HG02884 (cell line): ENCODE measurements at regions not wholly inside any gene's neighbourhood (a gene's known extent, or its start where the extent isn't known, plus 50 kb on each side); places are given as distances from the start of the nearest gene placed in this dataset.
A peak's percentile ranks its signal among the peaks of the same experiment; 100 is the strongest.
"Not testable (repeated sequence)": the region's sequence is repeated elsewhere in the genome, so short reads cannot be mapped to it uniquely, and the experiment has no call there.

Experiments
- ATAC-seq: cut with Tn5 transposase; IDR thresholded peaks from one replicate; pipeline ENCODE4 v1.9.1; 2021; ENCODE audit warnings: mild to moderate bottlenecking, moderate library complexity; ENCODE audit not compliant: unreplicated experiment

- no peak for ATAC-seq
Measured at GRCh38 chr10:52967806-52968795, 195.5 kb upstream of the MBL2 start.

GRCh38 chr10:52966904-52967303 is 194.3 kb upstream of the MBL2 start:
- no peak for ATAC-seq

- ATAC-seq: peak; percentile 99
Measured at GRCh38 chr10:52965938-52966401, 193.4 kb upstream of the MBL2 start.

GRCh38 chr10:52965509-52965908 is 192.9 kb upstream of the MBL2 start:
- ATAC-seq: no peak

GRCh38 chr10:52961323-52961722 is 188.7 kb upstream of the MBL2 start:
- ATAC-seq: no peak

GRCh38 chr10:52959810-52960209 is 187.2 kb upstream of the MBL2 start:
- no peak for ATAC-seq

- no peak for ATAC-seq
Measured at GRCh38 chr10:52956861-52957260, 184.3 kb upstream of the MBL2 start.

GRCh38 chr10:52956461-52956860 is 183.9 kb upstream of the MBL2 start:
- no peak for ATAC-seq

GRCh38 chr10:52955337-52955736 is 182.8 kb upstream of the MBL2 start:
- no peak for ATAC-seq

- no peak for ATAC-seq
Measured at GRCh38 chr10:52954407-52954806, 181.8 kb upstream of the MBL2 start.

GRCh38 chr10:52952391-52953055 is 179.9 kb upstream of the MBL2 start:
- ATAC-seq: no peak

GRCh38 chr10:52951824-52952223 is 179.2 kb upstream of the MBL2 start:
- peak; percentile 96 for ATAC-seq

- no peak for ATAC-seq
Measured at GRCh38 chr10:52950578-52950977, 178.0 kb upstream of the MBL2 start.

GRCh38 chr10:52949899-52950298 is 177.3 kb upstream of the MBL2 start:
- no peak for ATAC-seq

GRCh38 chr10:52946486-52946885 is 173.9 kb upstream of the MBL2 start:
- ATAC-seq: no peak

GRCh38 chr10:52945521-52945920 is 172.9 kb upstream of the MBL2 start:
- ATAC-seq: not testable (repeated sequence)

- no peak for ATAC-seq
Measured at GRCh38 chr10:52940921-52941320, 168.3 kb upstream of the MBL2 start.

GRCh38 chr10:52939894-52940293 is 167.3 kb upstream of the MBL2 start:
- ATAC-seq: no peak

- no peak for ATAC-seq
Measured at GRCh38 chr10:52933748-52934147, 161.2 kb upstream of the MBL2 start.

- no peak for ATAC-seq
Measured at GRCh38 chr10:52927678-52928077, 155.1 kb upstream of the MBL2 start.

GRCh38 chr10:52923520-52923919 is 150.9 kb upstream of the MBL2 start:
- no peak for ATAC-seq
